HG03469 (cell line): ENCODE measurements at regions not wholly inside any gene's neighbourhood (a gene's known extent, or its start where the extent isn't known, plus 50 kb on each side); places are given as distances from the start of the nearest gene placed in this dataset.
"Not testable (repeated sequence)": the region's sequence is repeated elsewhere in the genome, so short reads cannot be mapped to it uniquely, and the experiment has no call there.

Experiments
- ATAC-seq: cut with Tn5 transposase; IDR thresholded peaks from one replicate; pipeline ENCODE4 v1.9.1; 2021; ENCODE audit warnings: mild to moderate bottlenecking, moderate library complexity, moderate number of reproducible peaks; ENCODE audit not compliant: unreplicated experiment

DNA sequence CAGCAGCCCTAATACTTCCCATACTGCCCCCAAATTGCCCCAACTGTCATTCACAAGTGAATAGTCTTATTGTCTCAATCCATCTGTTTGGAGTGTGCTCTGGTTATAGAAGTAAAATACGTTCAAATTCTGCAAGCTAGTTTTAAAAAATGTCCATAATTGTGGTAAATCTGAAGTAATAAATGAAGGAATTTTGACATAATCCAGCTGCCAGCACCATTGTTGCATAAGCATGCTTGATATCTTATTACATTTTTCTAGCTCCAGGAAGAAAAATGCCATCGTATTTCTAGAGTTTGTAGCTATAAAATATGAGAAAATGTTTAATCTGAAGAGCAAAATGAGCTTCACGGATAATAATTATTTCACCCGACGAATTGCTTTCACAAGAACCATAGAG lies 664.7 kb downstream of the RFPL4B start:
- no peak for ATAC-seq

DNA sequence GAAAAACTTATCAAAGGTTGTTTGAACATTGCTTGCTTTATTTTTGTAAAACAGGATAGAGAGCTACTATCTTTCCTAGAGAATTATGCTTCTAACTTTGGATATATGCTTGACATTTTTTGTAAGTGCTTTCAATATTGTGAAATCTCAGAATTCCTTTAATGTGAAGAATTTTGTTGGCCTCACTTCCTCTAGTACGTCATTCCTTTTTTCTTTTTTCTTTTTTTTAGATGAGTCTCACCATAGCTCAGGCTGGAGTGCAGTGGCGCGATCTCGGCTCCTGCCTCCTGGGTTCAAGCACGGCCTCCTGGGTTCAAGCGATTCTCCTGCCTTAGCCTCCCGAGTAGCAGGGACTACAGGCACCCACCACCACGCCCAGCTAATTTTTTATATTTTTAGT lies 668.1 kb downstream of the RFPL4B start:
- no peak for ATAC-seq

DNA sequence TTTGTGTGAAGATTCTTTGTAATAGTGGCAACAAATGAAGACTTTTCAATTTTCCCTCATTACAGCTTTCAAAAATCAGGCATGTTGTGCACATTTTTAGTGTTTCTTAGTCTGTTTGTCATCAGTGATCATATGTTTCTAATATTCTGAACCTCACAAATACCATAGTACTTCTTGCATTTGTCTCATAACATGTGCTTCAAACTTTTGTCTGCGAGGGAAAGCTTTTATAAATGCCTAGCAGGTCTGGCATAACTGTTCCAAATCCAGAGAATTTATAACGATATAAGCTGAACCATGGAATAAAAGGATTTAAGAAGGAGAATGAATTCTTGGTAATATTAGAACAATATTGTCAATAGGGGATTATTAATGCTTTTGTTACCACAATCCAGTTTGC lies 670.2 kb downstream of the RFPL4B start:
- ATAC-seq = no peak

DNA sequence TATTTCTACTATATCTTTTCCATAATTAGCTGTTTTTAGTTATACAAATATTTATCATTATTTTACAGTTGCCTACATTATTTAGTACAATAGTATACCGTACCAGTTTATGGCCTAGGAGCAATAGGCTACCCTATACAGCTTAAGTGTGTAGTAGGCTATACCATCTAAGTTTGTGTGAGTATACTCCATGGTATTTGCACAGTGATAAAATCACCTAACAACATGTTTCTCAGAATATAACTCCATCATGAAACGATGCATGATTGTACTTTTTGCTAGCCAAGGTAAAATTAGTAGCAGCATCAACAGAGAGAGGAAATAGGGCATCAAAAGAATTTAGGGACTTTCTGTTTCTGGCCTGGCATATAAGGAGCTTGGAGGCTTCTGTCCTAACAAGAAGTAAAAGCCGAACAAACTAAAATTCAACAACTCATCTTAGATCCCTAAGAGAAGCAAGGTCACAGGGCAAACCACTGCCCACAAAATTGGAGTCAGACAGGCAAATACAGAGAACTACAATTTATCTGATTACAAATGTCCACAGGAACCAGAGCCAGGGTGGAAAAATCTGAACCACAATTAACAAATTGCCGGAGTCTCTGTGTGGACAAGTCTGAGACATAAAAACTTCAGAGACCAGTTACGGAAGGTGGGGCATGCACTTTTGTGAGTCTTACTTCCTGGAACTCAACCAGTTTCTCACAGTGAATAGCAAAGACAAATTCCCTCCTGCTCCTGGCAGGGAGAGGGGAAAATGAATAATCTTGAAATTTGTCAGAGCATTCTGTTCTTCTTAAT lies 671.4 kb downstream of the RFPL4B start:
- no peak for ATAC-seq

DNA sequence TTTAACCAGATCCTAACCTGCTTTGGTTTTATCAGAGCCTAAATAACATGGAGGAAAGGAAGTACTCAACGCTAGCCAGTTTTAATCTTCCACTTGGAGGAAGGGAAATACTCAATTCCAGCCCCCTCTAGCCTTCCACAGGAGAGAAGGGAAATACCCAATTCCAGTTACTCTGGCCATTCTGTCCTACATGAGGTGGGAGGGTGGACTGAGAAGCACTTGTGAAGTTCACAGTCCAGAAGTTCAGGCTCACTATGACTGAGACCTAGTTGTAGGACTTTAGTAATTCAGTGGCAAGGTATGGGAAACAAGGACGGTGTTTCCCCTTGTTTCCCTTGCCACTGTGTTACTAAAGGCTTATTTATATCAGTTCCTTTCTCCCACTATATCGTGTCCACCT lies 672.0 kb downstream of the RFPL4B start:
- no peak for ATAC-seq

DNA sequence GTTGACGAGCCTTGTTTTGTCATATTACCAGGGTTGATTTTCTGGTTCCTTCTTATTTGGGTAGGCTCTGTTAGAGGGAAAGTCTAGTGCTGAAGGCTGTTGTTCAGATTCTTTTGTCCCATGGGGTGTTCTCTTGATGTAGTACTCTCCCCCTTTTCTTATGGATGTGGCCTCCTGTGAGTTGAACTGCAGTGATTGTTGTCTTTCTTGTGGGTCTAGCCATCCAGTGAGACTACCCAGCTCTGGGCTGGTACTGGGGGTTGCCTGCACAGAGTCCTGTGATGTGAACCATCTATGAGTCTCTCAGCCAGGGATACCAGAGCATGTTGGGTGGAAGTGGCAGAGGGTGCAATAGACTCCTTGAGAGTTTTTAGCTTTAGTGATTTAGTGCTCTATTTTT lies 680.6 kb downstream of the RFPL4B start:
- no peak for ATAC-seq

DNA sequence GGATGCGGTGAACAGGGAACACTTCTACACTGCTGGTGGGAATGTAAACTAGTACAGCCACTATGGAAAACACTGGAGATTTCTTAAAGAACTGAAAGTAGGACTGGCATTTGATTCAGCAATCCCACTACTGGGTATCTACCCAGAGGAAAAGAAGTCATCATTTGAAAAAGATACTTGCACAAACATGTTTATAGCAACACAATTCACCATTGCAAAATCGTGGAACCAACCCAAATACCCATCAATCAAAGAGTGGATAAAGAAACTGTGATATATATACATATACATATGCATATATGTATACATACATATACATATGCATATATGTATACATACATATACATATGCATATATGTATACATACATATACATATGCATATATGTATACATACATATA lies 682.0 kb downstream of the RFPL4B start:
- ATAC-seq = not testable (repeated sequence)

DNA sequence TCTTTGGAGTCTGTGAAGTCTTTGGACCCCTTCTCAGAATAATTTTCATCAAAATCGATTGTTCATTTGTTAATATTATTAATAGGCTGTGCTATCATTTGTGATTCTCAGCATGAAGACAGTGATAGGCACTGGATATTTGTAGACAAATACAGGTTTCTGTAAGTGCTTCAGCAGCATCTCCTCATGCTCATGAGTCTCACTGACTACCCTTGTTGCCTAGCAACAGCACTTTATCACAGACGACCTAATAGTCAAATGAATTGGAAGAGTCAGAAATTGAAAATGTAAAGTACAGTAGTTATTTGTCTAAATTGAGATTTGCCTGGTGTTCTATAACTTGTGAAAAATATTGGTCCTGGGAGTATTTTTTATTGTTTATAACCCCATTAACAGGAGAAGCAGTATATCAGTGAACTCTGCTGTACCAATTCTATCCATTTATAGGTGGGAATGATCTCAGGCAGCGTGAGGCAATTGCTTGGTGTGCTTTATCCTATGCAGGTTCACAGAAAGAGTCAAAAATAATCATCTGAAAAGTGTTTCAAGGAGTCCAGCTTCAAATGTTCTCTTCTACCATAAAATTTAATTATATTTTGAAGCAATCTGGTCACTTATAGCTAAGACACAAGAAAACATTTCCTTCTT lies 684.6 kb downstream of the RFPL4B start:
- no peak for ATAC-seq

DNA sequence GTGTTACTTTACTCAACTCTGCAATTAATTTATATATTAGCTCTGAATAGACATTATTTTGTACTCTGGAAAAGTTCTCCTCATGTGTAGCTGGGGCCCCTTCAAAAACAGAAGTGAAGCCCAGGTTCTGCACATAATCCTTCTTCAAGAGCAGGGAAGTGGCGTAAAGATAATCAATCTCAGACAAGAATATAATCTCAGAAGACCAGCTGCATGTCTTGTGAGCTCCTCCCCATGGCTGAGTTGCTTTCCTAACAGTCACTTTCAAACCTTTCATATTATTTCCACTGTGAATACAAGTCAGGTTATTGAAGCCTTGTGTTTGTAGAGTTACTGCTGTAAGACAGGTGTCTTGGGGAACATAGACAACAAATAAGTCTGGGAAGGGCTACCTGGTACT lies 691.9 kb downstream of the RFPL4B start:
- ATAC-seq = no peak

DNA sequence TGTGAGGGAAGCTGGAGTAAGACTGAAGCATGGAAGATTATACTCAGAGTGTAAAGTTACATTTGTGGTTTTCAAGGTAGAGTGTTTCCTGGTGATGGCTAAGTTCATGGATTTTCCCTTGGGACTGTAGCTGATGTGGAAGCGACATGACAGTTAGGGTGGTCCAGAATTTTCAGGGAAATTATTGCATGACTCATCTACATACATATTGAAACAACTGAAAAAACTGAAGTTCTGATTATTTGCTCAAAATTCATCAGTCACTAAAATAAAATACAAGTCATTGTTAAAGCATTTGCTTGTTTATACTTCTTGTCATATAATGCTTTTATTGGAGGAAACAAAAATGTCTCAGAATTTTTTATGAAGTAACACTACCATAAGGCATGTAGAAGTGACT lies 700.0 kb downstream of the RFPL4B start:
- no peak for ATAC-seq

DNA sequence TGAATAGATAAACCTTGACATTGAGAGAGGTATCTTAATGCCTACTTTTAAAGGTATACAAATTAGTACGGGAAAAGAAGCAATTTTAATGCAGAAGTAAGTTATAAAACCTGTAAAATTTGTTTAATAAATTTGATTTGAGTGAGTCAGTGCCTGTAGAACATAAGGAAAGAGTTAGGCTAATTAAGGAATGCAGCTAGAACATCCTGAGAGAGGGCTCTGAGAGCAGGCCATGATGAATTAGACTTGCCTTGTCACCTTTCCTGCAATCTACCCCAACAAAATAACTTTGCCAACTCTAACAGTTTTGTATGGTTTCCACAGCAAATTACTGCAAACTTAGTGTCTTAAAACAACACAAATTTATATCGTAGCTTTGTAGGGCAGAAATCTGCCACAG lies 700.8 kb downstream of the RFPL4B start:
- ATAC-seq = no peak

DNA sequence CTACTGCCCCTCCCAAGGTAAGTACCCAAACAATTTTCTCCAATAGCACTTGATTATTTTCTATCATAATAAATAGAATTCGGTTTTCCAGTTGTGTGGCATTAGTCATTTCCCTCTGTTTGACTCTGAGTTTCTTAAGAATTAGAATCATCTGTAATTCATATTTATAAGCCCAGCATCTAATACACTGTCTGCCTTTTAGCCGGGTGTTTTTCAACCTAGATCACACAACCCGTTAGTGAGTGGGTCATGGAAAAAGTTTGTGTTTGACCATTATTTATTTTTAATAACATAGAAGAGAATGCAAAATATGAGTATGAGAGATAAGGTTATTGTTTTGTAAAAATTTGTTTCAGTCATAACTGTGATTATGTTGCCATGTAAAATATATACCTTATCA lies 701.6 kb downstream of the RFPL4B start:
- ATAC-seq = no peak

DNA sequence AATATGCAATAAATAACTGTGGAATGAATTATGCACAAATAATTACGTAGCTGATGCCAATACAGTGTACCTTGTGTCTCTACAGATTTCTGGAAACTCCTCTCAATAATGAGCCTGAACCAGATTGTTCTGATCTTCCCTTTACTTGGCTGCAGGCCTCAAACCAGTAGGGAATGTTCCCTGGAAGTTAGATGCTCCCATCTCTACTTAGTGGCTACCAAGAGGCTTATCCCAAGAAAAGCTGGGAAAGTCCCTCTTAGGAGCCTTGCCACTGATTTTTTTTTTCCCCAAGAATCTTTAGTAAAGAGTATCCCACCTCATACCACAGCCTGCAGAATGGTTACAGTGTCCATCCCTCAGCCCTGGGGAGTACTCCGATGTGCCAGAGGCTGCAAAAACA lies 702.1 kb downstream of the RFPL4B start:
- no peak for ATAC-seq

DNA sequence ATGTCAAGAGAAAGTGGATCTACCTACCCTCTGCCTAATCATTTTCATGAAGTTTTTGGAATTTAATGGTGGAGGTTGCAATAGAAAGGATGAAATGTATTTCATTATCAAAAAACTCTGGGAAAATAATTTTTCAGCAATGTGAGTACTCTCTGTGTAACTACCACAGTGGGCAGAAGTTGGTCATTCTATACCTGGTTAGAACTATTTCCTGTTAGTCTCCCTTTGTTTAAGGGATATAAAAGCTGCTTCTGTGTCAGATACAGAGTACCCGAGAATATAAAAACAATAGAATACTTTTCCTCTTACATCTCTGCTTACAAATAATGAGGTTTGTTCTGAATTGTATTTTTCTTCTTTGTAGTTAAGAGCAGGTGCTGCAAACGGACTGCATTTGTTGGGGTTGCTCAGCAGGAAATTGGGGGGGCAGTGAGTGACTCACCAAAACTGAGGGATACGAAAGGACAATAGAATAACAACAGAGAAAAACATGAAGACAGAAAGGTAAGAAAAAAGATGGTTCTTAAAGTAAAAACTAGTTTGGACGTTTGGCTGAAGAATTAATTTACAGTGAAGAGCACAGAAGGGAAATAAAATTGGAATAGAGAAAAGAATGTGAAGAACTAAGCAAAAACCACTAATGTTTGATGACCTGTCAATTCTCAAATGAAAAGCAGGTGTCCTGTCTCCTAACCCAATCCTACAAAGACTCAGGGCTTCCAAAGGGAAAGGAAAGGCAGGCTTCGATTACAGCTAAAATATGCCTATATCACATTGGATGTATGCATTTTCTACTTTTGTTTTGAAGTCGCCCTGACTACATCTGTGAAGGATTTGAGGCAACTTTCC lies 703.1 kb downstream of the RFPL4B start:
- no peak for ATAC-seq

DNA sequence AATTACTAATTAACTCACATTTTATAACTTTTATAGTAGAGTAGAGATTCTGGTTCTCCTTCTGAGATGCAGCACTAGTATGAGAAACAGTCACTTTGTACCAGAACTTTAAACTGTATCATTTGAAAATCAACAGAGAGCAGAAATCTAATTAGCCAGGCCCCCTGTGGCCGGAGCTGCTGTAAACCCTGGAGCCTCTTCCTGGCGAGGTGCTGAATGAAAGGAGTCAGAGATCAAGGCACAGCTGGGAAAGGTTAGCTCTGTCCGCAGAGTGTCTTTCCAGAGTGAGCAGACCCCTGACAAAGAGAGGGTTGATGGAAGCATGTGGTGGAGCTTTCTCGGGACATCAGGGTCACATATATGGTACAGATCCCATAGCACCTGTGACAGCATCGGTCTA lies 703.8 kb downstream of the RFPL4B start:
- ATAC-seq = no peak

DNA sequence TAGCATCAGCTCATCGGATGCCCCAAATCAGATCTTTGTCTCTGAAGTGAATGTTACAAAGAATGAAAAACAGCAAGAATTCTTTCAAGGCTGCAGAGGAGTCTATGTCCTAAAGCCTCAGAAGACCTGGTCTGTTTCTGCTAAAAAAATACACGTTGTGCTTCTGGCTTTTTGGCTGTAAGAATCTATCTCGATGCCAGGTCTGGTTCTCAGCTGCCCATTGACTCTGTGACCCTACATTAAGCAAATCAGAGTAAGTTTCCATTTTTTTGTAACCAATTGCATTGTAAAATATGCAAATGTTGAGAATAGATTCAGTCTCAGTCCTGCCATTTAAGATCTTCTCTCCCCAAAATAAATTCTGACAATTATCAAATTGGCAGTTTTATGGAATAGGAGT lies 705.4 kb downstream of the RFPL4B start:
- no peak for ATAC-seq

DNA sequence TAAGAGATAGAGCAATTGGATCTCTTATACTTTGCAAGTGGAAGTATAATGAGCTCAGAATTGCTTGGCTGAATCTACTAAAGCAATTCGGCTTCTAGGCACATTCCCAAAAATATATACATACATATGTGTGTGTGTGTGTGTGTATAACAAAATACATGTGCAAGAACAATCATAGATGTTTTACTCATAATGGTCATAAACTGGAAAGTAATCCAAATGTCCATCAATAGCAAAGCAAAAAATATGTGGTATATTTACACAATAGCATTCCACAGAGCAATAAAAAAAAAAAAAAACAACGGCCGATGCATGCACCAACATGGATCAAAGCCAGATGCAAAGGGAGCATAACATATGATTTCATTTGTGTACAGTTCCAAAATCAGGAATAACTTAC lies 707.9 kb downstream of the RFPL4B start:
- no peak for ATAC-seq

DNA sequence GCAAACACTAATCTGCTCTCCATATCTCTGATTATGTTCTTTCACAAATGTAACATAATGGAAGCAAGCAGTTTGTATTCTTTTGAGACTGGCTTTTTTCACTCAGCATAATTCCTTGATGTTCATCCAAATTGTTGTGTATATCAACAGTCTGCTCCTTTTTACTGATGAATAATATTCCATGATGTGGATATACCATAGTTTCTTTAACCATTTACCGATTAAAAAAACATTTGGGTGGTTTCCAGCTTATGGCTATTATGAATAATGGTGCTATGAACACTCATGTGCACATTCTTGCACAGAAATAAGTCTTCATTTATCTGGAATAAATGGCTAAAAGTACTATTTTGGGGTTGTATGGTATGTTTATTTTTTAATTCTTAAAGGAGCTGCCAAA lies 708.9 kb downstream of the RFPL4B start:
- ATAC-seq = no peak

DNA sequence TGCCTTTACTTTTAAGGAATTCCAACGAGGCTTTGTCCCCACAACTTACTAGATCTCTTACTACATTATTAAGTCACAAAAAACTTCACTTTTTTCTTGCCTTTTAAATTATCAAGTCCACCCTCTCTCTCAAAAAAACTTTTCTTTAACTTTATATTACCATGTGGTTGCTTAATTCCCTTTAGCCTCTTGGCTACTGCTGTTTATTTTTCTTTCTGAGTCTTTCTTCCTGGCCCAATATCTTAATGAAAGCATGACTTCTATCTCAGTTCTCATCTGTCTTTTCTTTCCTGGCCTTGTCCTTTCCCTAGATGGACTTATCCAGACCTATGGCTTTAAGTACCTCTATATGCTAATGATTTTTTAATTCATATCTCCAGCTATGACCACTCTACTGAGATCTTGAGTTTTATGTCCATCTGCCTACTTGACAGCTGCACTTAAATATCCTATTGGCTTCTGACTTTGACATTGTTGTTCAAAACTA lies 710.5 kb downstream of the RFPL4B start:
- ATAC-seq = no peak

DNA sequence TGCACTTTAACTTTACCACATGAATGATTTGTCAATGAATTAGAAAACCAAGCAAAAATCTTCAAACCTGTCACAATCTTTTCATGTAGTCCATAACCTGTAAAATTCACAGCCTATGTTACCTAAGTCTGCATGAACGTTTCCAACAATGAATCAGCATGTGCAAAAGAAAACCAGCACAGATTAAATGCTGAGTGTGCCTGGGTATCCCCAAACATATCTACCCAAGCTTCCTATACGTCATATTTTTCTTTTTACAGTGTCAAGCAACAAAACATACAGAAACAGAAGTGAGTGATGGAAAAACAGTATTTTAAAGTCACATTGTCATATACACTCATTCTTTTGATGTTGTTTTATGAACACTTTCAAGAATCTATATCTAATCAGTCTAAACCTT lies 713.5 kb downstream of the RFPL4B start:
- no peak for ATAC-seq

DNA sequence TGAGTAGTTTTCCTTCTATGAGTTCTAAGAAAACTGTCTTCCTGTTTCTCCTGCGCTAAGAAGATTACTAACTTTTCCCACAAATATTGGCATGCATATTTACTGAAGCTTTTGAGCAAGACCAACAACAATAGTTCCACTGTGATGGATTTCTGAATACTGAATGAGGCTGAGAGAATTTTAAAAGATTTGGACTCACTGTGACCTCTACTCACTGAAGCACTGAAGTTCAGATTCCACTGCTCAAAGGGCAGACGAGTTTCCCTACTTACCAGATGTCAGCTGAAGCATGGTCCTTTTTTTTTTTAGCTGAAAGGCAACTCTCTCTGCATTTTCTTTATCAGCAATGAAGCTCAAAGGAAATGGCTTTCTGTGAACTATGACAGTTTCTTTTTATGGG lies 718.5 kb downstream of the RFPL4B start:
- no peak for ATAC-seq
